Activated CD8-positive, alpha-beta T cell treated with anti-CD3 and anti-CD28 coated beads, Interleukin-2, amount 10 ng/mL, durations not matched to agents 7 days and 5 days (primary cell): ENCODE measurements at regions not wholly inside any gene's neighbourhood (a gene's known extent, or its start where the extent isn't known, plus 50 kb on each side); places are given as distances from the start of the nearest gene placed in this dataset.

Experiments
- ATAC-seq: fragments of 150-1000 bp; cut with Tn5 transposase; one replicate; pipeline ENCODE4 v1.10.0; 2021; ENCODE audit warnings: moderate library complexity
- CTCF ChIA-PET: fragments of 350-600 bp; sonication (Branson Sonifier 250); formaldehyde crosslinking; loops from one replicate; lab custom pipeline; 2021; ENCODE audit warnings: antibody characterized with exemption; lab: Charles Lee
- POLR2A ChIA-PET: fragments of 350-600 bp; sonication (Branson Sonifier 250); formaldehyde crosslinking; loops from one replicate; lab custom pipeline; 2021; ENCODE audit warnings: antibody characterized with exemption; lab: Charles Lee
- DNase-seq: peaks from one replicate; pipeline ENCODE4 v3.0.0-alpha.2; 2020
- H3K27ac Mint-ChIP-seq: one replicate; pipeline ENCODE4 v1.8.0; 2021; ENCODE audit warnings: mild to moderate bottlenecking, mixed read lengths
- H3K27me3 Mint-ChIP-seq: one replicate; pipeline ENCODE4 v1.8.0; 2021; ENCODE audit warnings: low read depth, mixed read lengths
- H3K36me3 Mint-ChIP-seq: one replicate; pipeline ENCODE4 v1.8.0; 2021; ENCODE audit warnings: low read depth, mixed read lengths
- H3K4me1 Mint-ChIP-seq: one replicate; pipeline ENCODE4 v1.8.0; 2021; ENCODE audit warnings: low read depth, mixed read lengths
- H3K4me3 Mint-ChIP-seq: one replicate; pipeline ENCODE4 v1.8.0; 2021; ENCODE audit warnings: mild to moderate bottlenecking, mixed read lengths
- H3K9me3 Mint-ChIP-seq: one replicate; pipeline ENCODE4 v1.8.0; 2022; ENCODE audit warnings: mixed read lengths; ENCODE audit not compliant: insufficient read depth

GRCh38 chr3:182698078-182698477 is 95.2 kb upstream of the ATP11B start:
- ChIA-PET CTCF (interaction anchor here (1.8 to 3.4 kb wide), 2 partner anchors 12 to 16 kb away, joined by 5 to 20 read pairs; no protein-coding TSS in a partner anchor), POLR2A (no interaction called here)
- no peaks in the 10 kb centered on the region for H3K36me3 Mint-ChIP-seq
- H3K9me3 Mint-ChIP-seq, result no peaks in the 10 kb centered on the region
- peaks cover 20% of the 10 kb centered on the region for H3K27me3 Mint-ChIP-seq
- no peaks in the 10 kb centered on the region for H3K4me1 Mint-ChIP-seq
- no peak overlapping the region for H3K27ac Mint-ChIP-seq
- ATAC-seq (no peak), DNase-seq (no peak)
- H3K4me3 Mint-ChIP-seq, result no peak overlapping the region

GRCh38 chr3:182699550-182700170 is 93.6 kb upstream of the ATP11B start:
- Mint-ChIP-seq H3K9me3 (no peaks in the 10 kb centered on the region), H3K27me3 (peaks cover 26% of the 10 kb centered on the region), H3K4me1 (no peaks in the 10 kb centered on the region), H3K27ac (no peak overlapping the region), H3K4me3 (no peak overlapping the region), H3K36me3 (no peaks in the 10 kb centered on the region)
- DNase-seq (no peak), ATAC-seq (no peak)
- POLR2A ChIA-PET, result no interaction called here
- CTCF ChIA-PET, result interaction anchor here (1.2 to 3.4 kb wide), 2 partner anchors 11 to 16 kb away, joined by 4 to 20 read pairs; no protein-coding TSS in a partner anchor

GRCh38 chr3:182702216-182702615 is 91.1 kb upstream of the ATP11B start:
- no peak for DNase-seq
- CTCF ChIA-PET, result no interaction called here
- Mint-ChIP-seq H3K36me3 (no peaks in the 10 kb centered on the region), H3K27me3 (peaks cover 33% of the 10 kb centered on the region), H3K27ac (no peak overlapping the region), H3K9me3 (no peaks in the 10 kb centered on the region), H3K4me1 (no peaks in the 10 kb centered on the region), H3K4me3 (no peak overlapping the region)
- POLR2A ChIA-PET, result no interaction called here
- no peak for ATAC-seq

GRCh38 chr3:182703233-182703632 is 90.1 kb upstream of the ATP11B start:
- Mint-ChIP-seq H3K27me3 (peaks cover 33% of the 10 kb centered on the region), H3K4me1 (no peaks in the 10 kb centered on the region), H3K4me3 (no peak overlapping the region), H3K36me3 (no peaks in the 10 kb centered on the region), H3K9me3 (no peaks in the 10 kb centered on the region), H3K27ac (no peak overlapping the region)
- DNase-seq (no peak), ATAC-seq (no peak)
- POLR2A ChIA-PET, result interaction anchor here (0.6 kb wide), 1 partner anchor 1452 kb away, joined by 3 read pairs; the partner anchor contains the start of gene DVL3
- CTCF ChIA-PET, result interaction anchor here (1.0 kb wide), 2 partner anchors 11 to 14 kb away, joined by 3 read pairs; no protein-coding TSS in a partner anchor

- ATAC-seq, result no peak
- H3K27me3 Mint-ChIP-seq, result peaks cover 33% of the 10 kb centered on the region
- ChIA-PET CTCF (interaction anchor here (0.8 kb wide), 1 partner anchor 9 kb away, joined by 3 read pairs; no protein-coding TSS in a partner anchor), POLR2A (no interaction called here)
- no peak for DNase-seq
- no peaks in the 10 kb centered on the region for H3K4me1 Mint-ChIP-seq
- H3K9me3 Mint-ChIP-seq, result no peaks in the 10 kb centered on the region
- no peak overlapping the region for H3K27ac Mint-ChIP-seq
- no peak overlapping the region for H3K4me3 Mint-ChIP-seq
- no peaks in the 10 kb centered on the region for H3K36me3 Mint-ChIP-seq
Observed at GRCh38 chr3:182704926-182705325, 88.4 kb upstream of the ATP11B start.

- DNase-seq, result no peak
- Mint-ChIP-seq H3K4me1 (no peaks in the 10 kb centered on the region), H3K4me3 (no peak overlapping the region), H3K27me3 (peaks cover 15% of the 10 kb centered on the region), H3K9me3 (no peaks in the 10 kb centered on the region), H3K27ac (no peak overlapping the region), H3K36me3 (no peaks in the 10 kb centered on the region)
- ChIA-PET CTCF (interaction anchor here (1.1 to 1.5 kb wide), 2 partner anchors 23 to 25 kb away, joined by 3 read pairs; no protein-coding TSS in a partner anchor), POLR2A (no interaction called here)
- no peak for ATAC-seq
Observed at GRCh38 chr3:182708810-182709209, 84.5 kb upstream of the ATP11B start.

- H3K27me3 Mint-ChIP-seq, result peaks cover 12% of the 10 kb centered on the region
- ChIA-PET POLR2A (no interaction called here), CTCF (interaction anchor here (1.0 to 2.4 kb wide), 3 partner anchors 10 to 163 kb away, joined by 3 to 20 read pairs (median 4); no protein-coding TSS in a partner anchor)
- no peaks in the 10 kb centered on the region for H3K9me3 Mint-ChIP-seq
- peaks cover 3% of the 10 kb centered on the region for H3K4me1 Mint-ChIP-seq
- no peak overlapping the region for H3K4me3 Mint-ChIP-seq
- ATAC-seq, result no peak
- no peaks in the 10 kb centered on the region for H3K36me3 Mint-ChIP-seq
- H3K27ac Mint-ChIP-seq, result no peak overlapping the region
- no peak for DNase-seq
Observed at GRCh38 chr3:182709306-182709705, 84.0 kb upstream of the ATP11B start.

- DNase-seq (no peak), ATAC-seq (peak; percentile 60)
- no peak overlapping the region for H3K4me3 Mint-ChIP-seq
- no peaks in the 10 kb centered on the region for H3K36me3 Mint-ChIP-seq
- H3K27me3 Mint-ChIP-seq, result peaks cover 7% of the 10 kb centered on the region
- H3K9me3 Mint-ChIP-seq, result no peaks in the 10 kb centered on the region
- ChIA-PET CTCF (interaction anchor here (0.7 to 2.5 kb wide), 9 partner anchors 10 to 279 kb away, joined by 3 to 20 read pairs (median 4); no protein-coding TSS in a partner anchor), POLR2A (no interaction called here)
- peaks cover 6% of the 10 kb centered on the region for H3K4me1 Mint-ChIP-seq
- H3K27ac Mint-ChIP-seq, result no peak overlapping the region
Observed at GRCh38 chr3:182710557-182711157, 82.6 kb upstream of the ATP11B start.

GRCh38 chr3:182711261-182711683 is 82.0 kb upstream of the ATP11B start:
- no peaks in the 10 kb centered on the region for H3K36me3 Mint-ChIP-seq
- DNase-seq (no peak), ATAC-seq (no peak)
- H3K27ac Mint-ChIP-seq, result no peak overlapping the region
- H3K4me1 Mint-ChIP-seq, result peaks cover 10% of the 10 kb centered on the region
- H3K27me3 Mint-ChIP-seq, result peaks cover 5% of the 10 kb centered on the region
- no peak overlapping the region for H3K4me3 Mint-ChIP-seq
- ChIA-PET CTCF (interaction anchor here (0.8 to 2.5 kb wide), 7 partner anchors 10 to 278 kb away, joined by 3 to 20 read pairs (median 5); no protein-coding TSS in a partner anchor), POLR2A (no interaction called here)
- no peaks in the 10 kb centered on the region for H3K9me3 Mint-ChIP-seq

- peaks cover 16% of the 10 kb centered on the region for H3K4me1 Mint-ChIP-seq
- H3K4me3 Mint-ChIP-seq, result no peak overlapping the region
- POLR2A ChIA-PET, result no interaction called here
- ATAC-seq, result no peak
- no peak overlapping the region for H3K27ac Mint-ChIP-seq
- CTCF ChIA-PET, result interaction anchor here (0.9 to 2.5 kb wide), 3 partner anchors 9 to 198 kb away, joined by 3 to 9 read pairs (median 5); no protein-coding TSS in a partner anchor
- no peak for DNase-seq
- H3K36me3 Mint-ChIP-seq, result no peaks in the 10 kb centered on the region
- peaks cover 3% of the 10 kb centered on the region for H3K27me3 Mint-ChIP-seq
- no peaks in the 10 kb centered on the region for H3K9me3 Mint-ChIP-seq
Observed at GRCh38 chr3:182711853-182712252, 81.5 kb upstream of the ATP11B start.

GRCh38 chr3:182713111-182713510 is 80.2 kb upstream of the ATP11B start:
- peaks cover 2% of the 10 kb centered on the region for H3K27me3 Mint-ChIP-seq

More at GRCh38 chr3:182713111-182713510, 80.2 kb upstream of the ATP11B start:
- POLR2A ChIA-PET, result no interaction called here
- CTCF ChIA-PET, result interaction anchor here (1.0 to 5.3 kb wide), 9 partner anchors 13 to 410 kb away, joined by 3 to 50 read pairs (median 6); partner anchors contain the start of gene ATP11B
- Mint-ChIP-seq H3K4me1 (peaks cover 16% of the 10 kb centered on the region), H3K9me3 (no peaks in the 10 kb centered on the region), H3K36me3 (no peaks in the 10 kb centered on the region), H3K4me3 (no peak overlapping the region), H3K27ac (no peak overlapping the region)
- ATAC-seq (no peak), DNase-seq (no peak)
